ENCODE measurements at regions not wholly inside any gene's neighbourhood (a gene's known extent, or its start where the extent isn't known, plus 50 kb on each side); places are given as distances from the start of the nearest gene placed in this dataset.
A peak's percentile ranks its signal among the peaks of the same experiment; 100 is the strongest.

DNA sequence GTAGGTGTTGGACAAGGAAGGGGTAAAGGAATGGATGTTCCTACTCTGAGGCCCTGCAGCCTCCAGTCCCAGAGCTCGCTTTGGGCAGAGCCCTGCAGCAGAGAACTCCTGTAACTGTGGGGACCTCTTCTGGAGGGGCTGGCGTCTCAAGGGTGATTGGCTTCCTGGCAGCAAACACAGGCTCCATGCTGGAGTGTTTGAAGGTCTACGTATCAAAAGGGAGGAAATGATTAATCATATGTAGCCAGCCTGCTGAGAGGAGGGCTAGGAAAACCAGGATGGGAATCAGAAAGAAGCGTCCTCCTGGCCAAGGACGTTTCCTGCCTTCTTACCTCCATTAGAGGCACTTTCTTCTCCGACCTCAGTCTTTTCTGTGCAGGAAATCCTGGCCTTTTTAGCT is 208.5 kb downstream of the TSHZ3 start:
- H3K4me1 ChIP-seq (ENCODE audit: control insufficient read depth, insufficient read depth, low read length): no peaks in the 10 kb centered on the region
- no peak overlapping the region for H3K4me3 ChIP-seq (ENCODE audit: low read length)
- DNase-seq: no peak
- intact Hi-C loops (cut with DNase I): no loop called here
- no peaks in the 10 kb centered on the region for H3K9me3 ChIP-seq (ENCODE audit: control insufficient read depth, low read length)
- H3K27ac ChIP-seq (ENCODE audit: low read length): no peak overlapping the region
- no peak for ATAC-seq
- no peaks in the 10 kb centered on the region for H3K27me3 ChIP-seq (ENCODE audit: control insufficient read depth, insufficient read depth)
- 54% methylated on average over 6 of the region's 6 CpGs for WGBS

GRCh38 chr19:31139871-31140505 is 209.2 kb downstream of the TSHZ3 start:
- no peaks in the 10 kb centered on the region for H3K9me3 ChIP-seq (ENCODE audit: control insufficient read depth, low read length)
- H3K27me3 ChIP-seq (ENCODE audit: control insufficient read depth, insufficient read depth): no peaks in the 10 kb centered on the region
- DNase-seq (no peak), ATAC-seq (no peak)
- intact Hi-C loops (cut with DNase I): no loop called here
- 77% methylated on average over 9 of the region's 9 CpGs for WGBS
- no peaks in the 10 kb centered on the region for H3K4me1 ChIP-seq (ENCODE audit: control insufficient read depth, insufficient read depth, low read length)
- no peak overlapping the region for H3K4me3 ChIP-seq (ENCODE audit: low read length)
- no peak overlapping the region for H3K27ac ChIP-seq (ENCODE audit: low read length)

DNA sequence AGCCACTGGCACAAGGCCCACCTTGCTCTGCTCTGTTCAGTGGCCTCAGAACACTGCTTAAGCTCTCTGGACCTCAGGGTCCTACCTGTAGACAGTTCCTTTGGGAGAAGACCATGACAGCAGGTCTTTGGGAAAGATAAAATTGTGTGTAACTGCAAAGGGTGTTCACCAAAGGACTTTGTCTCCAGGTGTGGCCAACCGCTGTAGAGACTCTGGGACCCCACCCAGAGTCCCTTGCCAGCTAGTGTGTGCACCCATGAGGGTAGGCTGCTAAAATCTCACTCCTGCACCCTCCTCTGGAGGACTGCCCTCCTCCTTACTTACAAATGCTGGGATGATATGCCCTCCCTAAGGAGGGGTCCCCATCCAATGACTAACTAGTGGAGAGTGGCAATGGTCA is 211.2 kb downstream of the TSHZ3 start:
- ATAC-seq: no peak
- 96% methylated on average over 1 of the region's 1 CpG for WGBS
- H3K27me3 ChIP-seq (ENCODE audit: control insufficient read depth, insufficient read depth): no peaks in the 10 kb centered on the region
- intact Hi-C loops (cut with DNase I): no loop called here
- no peak for DNase-seq
- no peak overlapping the region for H3K4me3 ChIP-seq (ENCODE audit: low read length)
- no peaks in the 10 kb centered on the region for H3K9me3 ChIP-seq (ENCODE audit: control insufficient read depth, low read length)
- no peak overlapping the region for H3K27ac ChIP-seq (ENCODE audit: low read length)
- H3K4me1 ChIP-seq (ENCODE audit: control insufficient read depth, insufficient read depth, low read length): no peaks in the 10 kb centered on the region

DNA sequence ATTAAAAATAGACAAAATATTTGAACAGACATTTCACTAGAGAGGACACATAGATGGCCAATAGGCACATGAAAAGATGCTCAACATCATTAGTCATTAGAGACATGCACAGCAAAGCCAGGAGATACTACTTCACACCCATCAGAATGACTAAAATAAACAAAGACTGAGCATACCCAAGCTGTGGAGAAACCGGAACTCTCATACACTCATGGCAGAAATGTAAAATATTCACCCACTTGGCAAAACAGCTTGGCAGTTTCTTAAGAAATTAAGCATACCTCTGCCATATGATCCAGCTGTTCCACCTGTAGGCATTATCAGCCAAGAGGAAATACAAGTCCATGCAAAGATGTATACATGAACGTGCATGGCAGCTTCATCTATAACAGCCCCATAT is 213.4 kb downstream of the TSHZ3 start:
- no peaks in the 10 kb centered on the region for H3K27me3 ChIP-seq (ENCODE audit: control insufficient read depth, insufficient read depth)
- no peaks in the 10 kb centered on the region for H3K4me1 ChIP-seq (ENCODE audit: control insufficient read depth, insufficient read depth, low read length)
- no peaks in the 10 kb centered on the region for H3K9me3 ChIP-seq (ENCODE audit: control insufficient read depth, low read length)
- intact Hi-C loops (cut with DNase I): no loop called here
- no peak overlapping the region for H3K4me3 ChIP-seq (ENCODE audit: low read length)
- ATAC-seq: no peak
- DNase-seq: no peak
- H3K27ac ChIP-seq (ENCODE audit: low read length): no peak overlapping the region
- WGBS: 78% methylated on average over 2 of the region's 2 CpGs

DNA sequence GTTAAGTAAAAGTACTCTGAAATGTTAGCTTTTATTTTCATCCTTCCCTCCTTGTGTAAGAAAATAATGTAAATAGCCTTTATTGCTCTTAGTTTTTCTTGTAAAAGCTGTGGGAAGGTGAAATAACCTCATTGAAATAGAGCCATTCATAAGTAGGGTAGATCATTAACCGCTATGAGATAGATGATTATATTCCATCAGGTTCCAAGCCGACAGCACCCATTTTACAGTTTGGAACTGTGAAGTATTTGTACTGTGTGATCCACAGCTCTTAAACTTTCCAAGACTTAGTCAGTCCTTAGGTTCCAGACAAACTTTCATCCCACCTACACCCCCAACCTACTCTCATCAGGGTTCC is 216.5 kb downstream of the TSHZ3 start:
- intact Hi-C loops (cut with DNase I): no loop called here
- H3K27me3 ChIP-seq (ENCODE audit: control insufficient read depth, insufficient read depth): no peaks in the 10 kb centered on the region
- DNase-seq: no peak
- WGBS: 97% methylated on average over 2 of the region's 2 CpGs
- no peak overlapping the region for H3K4me3 ChIP-seq (ENCODE audit: low read length)
- ATAC-seq: no peak
- no peaks in the 10 kb centered on the region for H3K9me3 ChIP-seq (ENCODE audit: control insufficient read depth, low read length)
- no peak overlapping the region for H3K27ac ChIP-seq (ENCODE audit: low read length)
- no peaks in the 10 kb centered on the region for H3K4me1 ChIP-seq (ENCODE audit: control insufficient read depth, insufficient read depth, low read length)

- Histone ChIP-seq H3K4me3 (ENCODE audit: low read length) (no peak overlapping the region), H3K27ac (ENCODE audit: low read length) (no peak overlapping the region), H3K27me3 (ENCODE audit: control insufficient read depth, insufficient read depth) (no peaks in the 10 kb centered on the region), H3K4me1 (ENCODE audit: control insufficient read depth, insufficient read depth, low read length) (no peaks in the 10 kb centered on the region), H3K9me3 (ENCODE audit: control insufficient read depth, low read length) (no peaks in the 10 kb centered on the region)
- intact Hi-C loops (cut with DNase I): no loop called here
- ATAC-seq (no peak), DNase-seq (no peak)
- WGBS: 95% methylated on average over 9 of the region's 9 CpGs
Observed at GRCh38 chr19:31128291-31128690, 220.9 kb downstream of the TSHZ3 start.

- Histone ChIP-seq H3K9me3 (ENCODE audit: control insufficient read depth, low read length) (no peaks in the 10 kb centered on the region), H3K4me3 (ENCODE audit: low read length) (no peak overlapping the region), H3K4me1 (ENCODE audit: control insufficient read depth, insufficient read depth, low read length) (no peaks in the 10 kb centered on the region), H3K27me3 (ENCODE audit: control insufficient read depth, insufficient read depth) (no peaks in the 10 kb centered on the region), H3K27ac (ENCODE audit: low read length) (no peak overlapping the region)
- intact Hi-C loops (cut with DNase I): no loop called here
- WGBS: 65% methylated on average over 14 of the region's 14 CpGs
- ATAC-seq (no peak), DNase-seq (peak in 1 of 3 donors; percentile 40)
Observed at GRCh38 chr19:31127134-31127967, 221.9 kb downstream of the TSHZ3 start.

- H3K4me3 ChIP-seq (ENCODE audit: low read length): no peak overlapping the region
- H3K4me1 ChIP-seq (ENCODE audit: control insufficient read depth, insufficient read depth, low read length): no peaks in the 10 kb centered on the region
- no peaks in the 10 kb centered on the region for H3K9me3 ChIP-seq (ENCODE audit: control insufficient read depth, low read length)
- intact Hi-C loops (cut with DNase I): no loop called here
- no peak for DNase-seq
- H3K27me3 ChIP-seq (ENCODE audit: control insufficient read depth, insufficient read depth): no peaks in the 10 kb centered on the region
- H3K27ac ChIP-seq (ENCODE audit: low read length): no peak overlapping the region
- 87% methylated on average over 6 of the region's 6 CpGs for WGBS
- ATAC-seq: no peak
Observed at GRCh38 chr19:31126236-31126635, 223.0 kb downstream of the TSHZ3 start.

DNA sequence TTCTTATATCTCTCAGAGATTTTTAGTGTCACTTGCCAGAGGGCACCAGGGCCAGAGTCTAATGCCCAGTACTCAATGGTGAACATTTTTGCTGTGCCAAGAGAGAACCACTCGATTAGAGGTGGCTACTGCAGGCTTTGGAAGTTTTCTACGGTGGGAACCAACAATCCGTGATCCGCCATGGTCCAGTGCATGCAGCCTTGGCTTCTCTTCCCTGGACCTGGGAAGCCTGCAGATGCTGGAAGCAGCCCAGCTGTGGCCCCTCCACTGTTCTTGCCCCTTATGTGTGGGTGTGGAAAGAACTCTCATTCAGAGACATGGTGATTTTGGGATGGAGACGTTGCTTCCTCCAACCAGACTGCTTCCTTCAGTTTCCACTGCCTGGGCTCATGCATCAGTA is 224.2 kb downstream of the TSHZ3 start:
- Histone ChIP-seq H3K27me3 (ENCODE audit: control insufficient read depth, insufficient read depth) (no peaks in the 10 kb centered on the region), H3K4me1 (ENCODE audit: control insufficient read depth, insufficient read depth, low read length) (no peaks in the 10 kb centered on the region), H3K4me3 (ENCODE audit: low read length) (no peak overlapping the region), H3K9me3 (ENCODE audit: control insufficient read depth, low read length) (no peaks in the 10 kb centered on the region), H3K27ac (ENCODE audit: low read length) (no peak overlapping the region)
- 91% methylated on average over 5 of the region's 5 CpGs for WGBS
- intact Hi-C loops (cut with DNase I): no loop called here
- DNase-seq (no peak), ATAC-seq (no peak)

GRCh38 chr19:31121501-31121900 is 227.7 kb downstream of the TSHZ3 start:
- 82% methylated on average over 6 of the region's 6 CpGs for WGBS
- Histone ChIP-seq H3K9me3 (ENCODE audit: control insufficient read depth, low read length) (no peaks in the 10 kb centered on the region), H3K27me3 (ENCODE audit: control insufficient read depth, insufficient read depth) (no peaks in the 10 kb centered on the region), H3K4me1 (ENCODE audit: control insufficient read depth, insufficient read depth, low read length) (no peaks in the 10 kb centered on the region), H3K4me3 (ENCODE audit: low read length) (no peak overlapping the region), H3K27ac (ENCODE audit: low read length) (no peak overlapping the region)
- ATAC-seq (no peak), DNase-seq (no peak)
- intact Hi-C loops (cut with DNase I): no loop called here

GRCh38 chr19:31120952-31121351 is 228.3 kb downstream of the TSHZ3 start:
- intact Hi-C loops (cut with DNase I): no loop called here
- Histone ChIP-seq H3K4me3 (ENCODE audit: low read length) (no peak overlapping the region), H3K27ac (ENCODE audit: low read length) (no peak overlapping the region), H3K4me1 (ENCODE audit: control insufficient read depth, insufficient read depth, low read length) (no peaks in the 10 kb centered on the region), H3K27me3 (ENCODE audit: control insufficient read depth, insufficient read depth) (no peaks in the 10 kb centered on the region), H3K9me3 (ENCODE audit: control insufficient read depth, low read length) (no peaks in the 10 kb centered on the region)
- WGBS: 86% methylated on average over 6 of the region's 6 CpGs
- ATAC-seq (no peak), DNase-seq (no peak)

Data from right cardiac atrium (tissue), 5 donors.